HepG2 (cell line): ENCODE measurements at regions not wholly inside any gene's neighbourhood (a gene's known extent, or its start where the extent isn't known, plus 50 kb on each side); places are given as distances from the start of the nearest gene placed in this dataset.

Experiments used
- ATF7 ChIP-seq, 2 experiments: fragments of 450-650 bp in 1 of 2; sonication (generic) in 1 of 2; formaldehyde crosslinking in 1 of 2; IDR thresholded peaks; 2 replicates each; pipeline versions ENCODE4 v1.4.0 to v1.6.1; 2016 to 2020; ENCODE audit warnings: antibody characterized with exemption in 1 of 2, mild to moderate bottlenecking in 1 of 2, missing genetic modification reagents in 1 of 2
- FOXA3 ChIP-seq: IDR thresholded peaks from 2 replicates; pipeline ENCODE4 v1.6.1; 2016; ENCODE audit warnings: missing genetic modification reagents, missing compliant biosample characterization
- TF ChIP-seq, protein P1 (sequence below): sonication (generic); formaldehyde crosslinking; IDR thresholded peaks from 2 replicates; pipeline ENCODE4 v1.5.0; 2020; ENCODE audit warnings: mild to moderate bottlenecking, missing genetic modification reagents, borderline replicate concordance
- TF ChIP-seq, protein P2 (sequence below): sonication (generic); formaldehyde crosslinking; IDR thresholded peaks from 2 replicates; pipeline ENCODE4 v1.4.0; 2020; ENCODE audit warnings: mild to moderate bottlenecking, missing genetic modification reagents, borderline replicate concordance
- TF ChIP-seq, protein P3 (sequence below): sonication (generic); formaldehyde crosslinking; IDR thresholded peaks from 2 replicates; pipeline ENCODE4 v1.4.0; 2020; ENCODE audit warnings: missing genetic modification reagents, borderline replicate concordance
- TF ChIP-seq, protein P4 (sequence below): sonication (generic); formaldehyde crosslinking; IDR thresholded peaks from 2 replicates; pipeline ENCODE4 v1.8.0; 2022; ENCODE audit warnings: missing genetic modification reagents, low read depth, mild to moderate bottlenecking, borderline replicate concordance

DNA sequence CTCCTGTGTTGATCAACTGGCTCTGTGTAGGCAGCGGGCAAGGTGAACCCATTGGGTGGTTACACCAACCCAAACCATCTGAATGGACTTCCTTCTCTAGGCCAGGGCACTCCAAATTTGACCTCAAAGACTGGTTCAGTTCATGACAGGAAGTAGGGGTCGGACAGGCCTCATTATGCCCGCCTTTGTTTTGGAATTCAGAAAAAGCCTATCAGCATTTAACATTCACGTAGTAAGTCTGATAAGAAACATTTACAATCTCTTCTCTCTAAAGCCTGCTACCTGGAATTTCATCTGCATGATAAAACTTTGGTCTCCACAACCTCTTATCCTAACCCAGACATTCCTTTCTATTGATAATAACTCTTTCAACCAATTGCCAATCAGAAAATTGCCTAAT is 97.1 kb upstream of the ETV3 start (continued):
- TF ChIP-seq, protein P1, sequence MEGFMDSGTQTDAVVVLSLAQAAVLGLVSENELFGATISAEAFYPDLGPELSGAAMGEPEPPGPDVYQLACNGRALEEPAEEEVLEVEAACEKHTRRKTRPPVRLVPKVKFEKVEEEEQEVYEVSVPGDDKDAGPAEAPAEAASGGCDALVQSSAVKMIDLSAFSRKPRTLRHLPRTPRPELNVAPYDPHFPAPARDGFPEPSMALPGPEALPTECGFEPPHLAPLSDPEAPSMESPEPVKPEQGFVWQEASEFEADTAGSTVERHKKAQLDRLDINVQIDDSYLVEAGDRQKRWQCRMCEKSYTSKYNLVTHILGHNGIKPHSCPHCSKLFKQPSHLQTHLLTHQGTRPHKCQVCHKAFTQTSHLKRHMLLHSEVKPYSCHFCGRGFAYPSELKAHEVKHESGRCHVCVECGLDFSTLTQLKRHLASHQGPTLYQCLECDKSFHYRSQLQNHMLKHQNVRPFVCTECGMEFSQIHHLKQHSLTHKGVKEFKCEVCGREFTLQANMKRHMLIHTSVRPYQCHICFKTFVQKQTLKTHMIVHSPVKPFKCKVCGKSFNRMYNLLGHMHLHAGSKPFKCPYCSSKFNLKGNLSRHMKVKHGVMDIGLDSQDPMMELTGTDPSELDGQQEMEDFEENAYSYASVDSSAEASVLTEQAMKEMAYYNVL (CRISPR knock-in tag) = no peak
- TF ChIP-seq, protein P2, sequence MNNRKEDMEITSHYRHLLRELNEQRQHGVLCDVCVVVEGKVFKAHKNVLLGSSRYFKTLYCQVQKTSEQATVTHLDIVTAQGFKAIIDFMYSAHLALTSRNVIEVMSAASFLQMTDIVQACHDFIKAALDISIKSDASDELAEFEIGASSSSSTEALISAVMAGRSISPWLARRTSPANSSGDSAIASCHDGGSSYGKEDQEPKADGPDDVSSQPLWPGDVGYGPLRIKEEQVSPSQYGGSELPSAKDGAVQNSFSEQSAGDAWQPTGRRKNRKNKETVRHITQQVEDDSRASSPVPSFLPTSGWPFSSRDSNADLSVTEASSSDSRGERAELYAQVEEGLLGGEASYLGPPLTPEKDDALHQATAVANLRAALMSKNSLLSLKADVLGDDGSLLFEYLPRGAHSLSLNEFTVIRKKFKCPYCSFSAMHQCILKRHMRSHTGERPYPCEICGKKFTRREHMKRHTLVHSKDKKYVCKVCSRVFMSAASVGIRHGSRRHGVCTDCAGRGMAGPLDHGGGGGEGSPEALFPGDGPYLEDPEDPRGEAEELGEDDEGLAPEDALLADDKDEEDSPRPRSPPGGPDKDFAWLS (CRISPR knock-in tag) = no peak
- TF ChIP-seq FOXA3 (CRISPR knock-in tag) = no peak
- no peak for TF ChIP-seq ATF7 (IDR thresholded peaks at IDR 0.05)
- TF ChIP-seq ATF7 (CRISPR knock-in tag; IDR thresholded peaks at IDR 0.05) = no peak
- TF ChIP-seq, protein P3, sequence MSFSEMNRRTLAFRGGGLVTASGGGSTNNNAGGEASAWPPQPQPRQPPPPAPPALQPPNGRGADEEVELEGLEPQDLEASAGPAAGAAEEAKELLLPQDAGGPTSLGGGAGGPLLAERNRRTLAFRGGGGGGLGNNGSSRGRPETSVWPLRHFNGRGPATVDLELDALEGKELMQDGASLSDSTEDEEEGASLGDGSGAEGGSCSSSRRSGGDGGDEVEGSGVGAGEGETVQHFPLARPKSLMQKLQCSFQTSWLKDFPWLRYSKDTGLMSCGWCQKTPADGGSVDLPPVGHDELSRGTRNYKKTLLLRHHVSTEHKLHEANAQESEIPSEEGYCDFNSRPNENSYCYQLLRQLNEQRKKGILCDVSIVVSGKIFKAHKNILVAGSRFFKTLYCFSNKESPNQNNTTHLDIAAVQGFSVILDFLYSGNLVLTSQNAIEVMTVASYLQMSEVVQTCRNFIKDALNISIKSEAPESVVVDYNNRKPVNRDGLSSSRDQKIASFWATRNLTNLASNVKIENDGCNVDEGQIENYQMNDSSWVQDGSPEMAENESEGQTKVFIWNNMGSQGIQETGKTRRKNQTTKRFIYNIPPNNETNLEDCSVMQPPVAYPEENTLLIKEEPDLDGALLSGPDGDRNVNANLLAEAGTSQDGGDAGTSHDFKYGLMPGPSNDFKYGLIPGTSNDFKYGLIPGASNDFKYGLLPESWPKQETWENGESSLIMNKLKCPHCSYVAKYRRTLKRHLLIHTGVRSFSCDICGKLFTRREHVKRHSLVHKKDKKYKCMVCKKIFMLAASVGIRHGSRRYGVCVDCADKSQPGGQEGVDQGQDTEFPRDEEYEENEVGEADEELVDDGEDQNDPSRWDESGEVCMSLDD = no peak
- TF ChIP-seq, protein P4, sequence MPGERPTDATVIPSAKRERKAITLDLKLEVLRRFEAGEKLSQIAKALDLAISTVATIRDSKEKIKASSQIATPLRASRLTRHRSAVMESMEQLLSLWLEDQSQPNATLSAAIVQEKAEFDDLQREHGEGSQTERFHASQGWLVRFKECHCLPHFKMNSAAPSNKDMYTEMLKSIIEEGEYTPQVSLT = no peak
